IgD-negative memory B cell (primary cell): ENCODE measurements at regions not wholly inside any gene's neighbourhood (a gene's known extent, or its start where the extent isn't known, plus 50 kb on each side); places are given as distances from the start of the nearest gene placed in this dataset.

Experiments used
- H3K27ac Mint-ChIP-seq, 3 donors: one replicate each; pipeline ENCODE4 v1.8.0; 2020 to 2022; ENCODE audit warnings: mild to moderate bottlenecking in 3 of 3, mixed read lengths in 3 of 3, moderate library complexity in 1 of 3
- H3K27me3 Mint-ChIP-seq: one replicate; pipeline ENCODE4 v1.8.0; 2021; ENCODE audit warnings: mixed read lengths
- H3K36me3 Mint-ChIP-seq: one replicate; pipeline ENCODE4 v1.8.0; 2020; ENCODE audit warnings: mild to moderate bottlenecking, mixed read lengths
- H3K4me1 Mint-ChIP-seq, 3 donors: one replicate each; pipeline ENCODE4 v1.8.0; 2020 to 2022; ENCODE audit warnings: mixed read lengths in 3 of 3, mild to moderate bottlenecking in 1 of 3
- H3K4me3 Mint-ChIP-seq, 4 donors: one replicate each; pipeline ENCODE4 v1.8.0; 2020 to 2022; ENCODE audit warnings: mild to moderate bottlenecking in 4 of 4, mixed read lengths in 4 of 4, moderate library complexity in 3 of 4
- H3K9me3 Mint-ChIP-seq, 3 donors: one replicate each; pipeline ENCODE4 v1.8.0; 2020 to 2021; ENCODE audit warnings: mixed read lengths in 3 of 3, mild to moderate bottlenecking in 1 of 3

DNA sequence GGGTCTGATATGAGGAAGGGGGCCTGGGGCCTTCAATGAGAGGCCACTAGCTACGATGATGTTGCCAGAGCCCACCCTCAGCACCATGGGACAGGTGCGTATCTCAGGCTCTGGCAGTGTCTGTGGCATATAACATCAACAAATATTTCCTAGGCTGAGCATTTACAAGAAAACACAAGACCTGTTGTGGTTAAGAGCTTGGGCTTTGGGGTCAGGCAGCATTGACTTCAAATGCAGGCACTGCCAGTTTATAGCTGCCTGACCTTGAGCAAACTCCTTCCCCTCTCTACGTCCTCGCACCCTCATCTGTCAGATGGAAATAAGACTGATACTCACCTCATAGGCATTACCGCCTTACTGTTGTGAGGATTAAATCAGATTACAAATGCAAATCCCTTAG is 156.0 kb downstream of the KATNAL1 start:
- Mint-ChIP-seq H3K27me3 (peaks cover 9% of the 10 kb centered on the region), H3K27ac (no peak overlapping the region), H3K4me3 (peak overlapping the region in 1 of 4 donors; percentile 14), H3K4me1 (peaks cover 49 to 69% (median 51%) of the 10 kb centered on the region in 3 donors), H3K9me3 (no peaks in the 10 kb centered on the region), H3K36me3 (no peaks in the 10 kb centered on the region)

GRCh38 chr13:30149248-30149647 is 158.1 kb downstream of the KATNAL1 start:
- H3K36me3 Mint-ChIP-seq = peaks cover 4% of the 10 kb centered on the region
- peaks cover 0 to 4% (median 2%) of the 10 kb centered on the region in 3 donors for H3K9me3 Mint-ChIP-seq
- peak overlapping the region in 2 of 3 donors; percentile 43 to 64 for H3K27ac Mint-ChIP-seq
- peaks cover 44 to 61% (median 55%) of the 10 kb centered on the region in 3 donors for H3K4me1 Mint-ChIP-seq
- H3K27me3 Mint-ChIP-seq = peaks cover 10% of the 10 kb centered on the region
- H3K4me3 Mint-ChIP-seq = no peak overlapping the region

- H3K4me1 Mint-ChIP-seq = peaks cover 40 to 56% (median 50%) of the 10 kb centered on the region in 3 donors
Observed at GRCh38 chr13:30148786-30149185, 158.6 kb downstream of the KATNAL1 start.

GRCh38 chr13:30148171-30148754 is 159.1 kb downstream of the KATNAL1 start:
- peaks cover 10% of the 10 kb centered on the region for H3K27me3 Mint-ChIP-seq
- H3K4me3 Mint-ChIP-seq = peak overlapping the region in 3 of 4 donors; percentile 4 to 89 (median 69)
- peaks cover 38 to 54% (median 45%) of the 10 kb centered on the region in 3 donors for H3K4me1 Mint-ChIP-seq

More at GRCh38 chr13:30148786-30149185, 158.6 kb downstream of the KATNAL1 start:
- peaks cover 10% of the 10 kb centered on the region for H3K27me3 Mint-ChIP-seq
- H3K27ac Mint-ChIP-seq = peak overlapping the region in 1 of 3 donors; percentile 43
- peaks cover 4% of the 10 kb centered on the region for H3K36me3 Mint-ChIP-seq
- peak overlapping the region in 1 of 4 donors; percentile 53 for H3K4me3 Mint-ChIP-seq
- peaks cover 0 to 4% (median 2%) of the 10 kb centered on the region in 3 donors for H3K9me3 Mint-ChIP-seq

DNA sequence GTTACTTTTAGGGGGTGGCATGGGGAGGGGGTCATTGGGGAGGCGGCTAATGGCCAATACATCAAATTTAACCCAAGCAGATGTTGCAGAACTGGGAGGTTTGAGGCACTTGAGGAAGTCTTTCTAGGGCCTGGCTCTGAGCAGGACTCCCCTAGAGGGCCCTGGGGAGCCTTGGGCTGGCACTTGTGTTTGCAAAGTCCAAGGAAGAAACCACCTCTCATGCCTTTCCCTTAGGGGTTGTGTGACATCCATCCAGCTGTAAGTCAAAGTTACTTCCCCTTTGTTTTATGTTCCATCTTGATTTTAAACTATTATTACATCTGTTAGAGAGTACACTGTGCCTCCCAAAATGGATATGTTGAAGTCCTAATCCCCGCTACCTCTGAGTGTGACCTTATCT is 159.9 kb downstream of the KATNAL1 start:
- Mint-ChIP-seq H3K27ac (peak overlapping the region; percentile 60 to 78 (median 62)), H3K27me3 (peaks cover 8% of the 10 kb centered on the region), H3K4me3 (peak overlapping the region in 3 of 4 donors; percentile 4 to 89 (median 69)), H3K9me3 (peaks cover 0 to 4% (median 2%) of the 10 kb centered on the region in 3 donors), H3K4me1 (peaks cover 41 to 54% (median 44%) of the 10 kb centered on the region in 3 donors), H3K36me3 (peaks cover 4% of the 10 kb centered on the region)

More at GRCh38 chr13:30148171-30148754, 159.1 kb downstream of the KATNAL1 start:
- Mint-ChIP-seq H3K36me3 (peaks cover 4% of the 10 kb centered on the region), H3K9me3 (peaks cover 0 to 4% (median 2%) of the 10 kb centered on the region in 3 donors), H3K27ac (peak overlapping the region; percentile 55 to 79 (median 60))

DNA sequence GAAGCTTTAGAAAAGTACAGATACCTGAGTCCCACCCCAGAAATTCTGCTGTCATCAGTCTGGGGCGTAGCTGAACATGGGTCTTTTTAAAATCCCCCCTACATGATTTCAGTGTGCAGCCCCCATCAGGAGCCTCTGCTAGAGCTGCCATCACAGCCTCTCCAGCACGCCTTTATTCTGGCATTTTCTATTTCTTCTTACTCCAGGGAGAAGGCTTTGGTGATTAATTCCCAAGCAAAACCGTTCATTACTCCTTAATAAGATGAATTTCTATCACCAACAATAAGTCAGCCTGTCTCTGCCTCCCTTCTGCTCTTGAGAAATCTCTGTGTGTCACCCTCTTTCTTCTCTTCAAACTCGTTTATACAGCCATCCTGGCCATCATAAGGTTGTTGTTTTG is 160.3 kb downstream of the KATNAL1 start:
- H3K4me3 Mint-ChIP-seq = peak overlapping the region in 2 of 4 donors; percentile 69 to 89
- peaks cover 40 to 55% (median 46%) of the 10 kb centered on the region in 3 donors for H3K4me1 Mint-ChIP-seq

DNA sequence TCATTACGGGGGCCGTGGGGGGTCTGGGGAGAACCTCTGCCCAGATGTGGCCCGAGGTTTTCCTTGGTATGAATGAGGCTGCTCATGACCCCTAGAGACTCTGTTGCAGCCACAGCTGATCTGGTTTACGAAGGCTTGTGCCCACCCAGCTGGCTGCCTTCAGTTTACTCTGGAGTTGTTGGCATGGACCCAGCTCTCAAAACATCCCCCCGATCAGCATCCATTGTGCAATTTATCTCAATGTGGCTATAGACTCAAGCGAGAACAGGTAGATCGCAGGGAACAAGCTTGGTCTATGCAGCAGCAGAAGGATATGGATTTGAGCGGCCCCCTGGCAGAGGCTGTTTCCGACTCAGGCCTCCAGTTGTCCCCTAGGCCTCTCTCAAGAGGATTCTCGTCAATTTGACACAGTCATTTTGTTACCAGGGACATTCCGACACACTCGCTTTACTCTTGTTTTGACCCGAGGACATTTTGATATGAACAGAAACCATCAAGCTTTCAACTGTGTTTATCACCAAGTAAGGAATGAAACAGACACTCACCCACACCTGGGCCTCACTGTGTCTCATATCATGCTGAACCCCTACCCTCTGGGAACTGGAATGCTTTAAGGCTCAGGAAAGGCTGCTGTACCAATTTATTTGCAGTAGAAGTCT is 161.5 kb downstream of the KATNAL1 start:
- peaks cover 45 to 60% (median 50%) of the 10 kb centered on the region in 3 donors for H3K4me1 Mint-ChIP-seq
- H3K4me3 Mint-ChIP-seq = peak overlapping the region in 3 of 4 donors; percentile 8 to 88 (median 67)
- H3K27ac Mint-ChIP-seq = peak overlapping the region; percentile 60 to 92 (median 62)
- H3K27me3 Mint-ChIP-seq = peaks cover 10% of the 10 kb centered on the region
- peaks cover 4% of the 10 kb centered on the region for H3K36me3 Mint-ChIP-seq
- H3K9me3 Mint-ChIP-seq = peaks cover 0 to 4% (median 2%) of the 10 kb centered on the region in 3 donors

More for the DNA sequence above, 160.3 kb downstream of the KATNAL1 start:
- Mint-ChIP-seq H3K27ac (peak overlapping the region; percentile 60 to 78 (median 62)), H3K27me3 (peaks cover 8% of the 10 kb centered on the region), H3K36me3 (peaks cover 4% of the 10 kb centered on the region), H3K9me3 (peaks cover 0 to 4% (median 2%) of the 10 kb centered on the region in 3 donors)

- peaks cover 4% of the 10 kb centered on the region for H3K36me3 Mint-ChIP-seq
- peak overlapping the region in 1 of 3 donors; percentile 88 for H3K27ac Mint-ChIP-seq
- H3K27me3 Mint-ChIP-seq = peaks cover 14% of the 10 kb centered on the region
- H3K9me3 Mint-ChIP-seq = peaks cover 1 to 4% (median 2%) of the 10 kb centered on the region in 3 donors
- H3K4me1 Mint-ChIP-seq = peaks cover 45 to 54% (median 48%) of the 10 kb centered on the region in 3 donors
- H3K4me3 Mint-ChIP-seq = no peak overlapping the region
Observed at GRCh38 chr13:30143666-30144400, 163.5 kb downstream of the KATNAL1 start.

- peaks cover 37 to 42% (median 37%) of the 10 kb centered on the region in 3 donors for H3K4me1 Mint-ChIP-seq
- peaks cover 1 to 4% (median 2%) of the 10 kb centered on the region in 3 donors for H3K9me3 Mint-ChIP-seq
- H3K27ac Mint-ChIP-seq = peak overlapping the region in 1 of 3 donors; percentile 41
- peaks cover 14% of the 10 kb centered on the region for H3K27me3 Mint-ChIP-seq
- H3K4me3 Mint-ChIP-seq = peak overlapping the region in 1 of 4 donors; percentile 63
- peaks cover 4% of the 10 kb centered on the region for H3K36me3 Mint-ChIP-seq
Observed at GRCh38 chr13:30142486-30143211, 164.7 kb downstream of the KATNAL1 start.

GRCh38 chr13:30141775-30142485 is 165.4 kb downstream of the KATNAL1 start:
- peak overlapping the region in 1 of 3 donors; percentile 41 for H3K27ac Mint-ChIP-seq
- H3K36me3 Mint-ChIP-seq = peaks cover 4% of the 10 kb centered on the region
- H3K9me3 Mint-ChIP-seq = peaks cover 1 to 4% (median 2%) of the 10 kb centered on the region in 3 donors
- peak overlapping the region in 1 of 4 donors; percentile 34 for H3K4me3 Mint-ChIP-seq
- H3K4me1 Mint-ChIP-seq = peaks cover 30 to 35% (median 31%) of the 10 kb centered on the region in 3 donors
- H3K27me3 Mint-ChIP-seq = peaks cover 14% of the 10 kb centered on the region

GRCh38 chr13:30140973-30141372 is 166.4 kb downstream of the KATNAL1 start:
- Mint-ChIP-seq H3K36me3 (peaks cover 4% of the 10 kb centered on the region), H3K4me3 (peak overlapping the region in 2 of 4 donors; percentile 16 to 84), H3K9me3 (peaks cover 1 to 4% (median 1%) of the 10 kb centered on the region in 3 donors), H3K27me3 (peaks cover 14% of the 10 kb centered on the region), H3K27ac (peak overlapping the region in 1 of 3 donors; percentile 87), H3K4me1 (peaks cover 21 to 27% (median 23%) of the 10 kb centered on the region in 3 donors)

DNA sequence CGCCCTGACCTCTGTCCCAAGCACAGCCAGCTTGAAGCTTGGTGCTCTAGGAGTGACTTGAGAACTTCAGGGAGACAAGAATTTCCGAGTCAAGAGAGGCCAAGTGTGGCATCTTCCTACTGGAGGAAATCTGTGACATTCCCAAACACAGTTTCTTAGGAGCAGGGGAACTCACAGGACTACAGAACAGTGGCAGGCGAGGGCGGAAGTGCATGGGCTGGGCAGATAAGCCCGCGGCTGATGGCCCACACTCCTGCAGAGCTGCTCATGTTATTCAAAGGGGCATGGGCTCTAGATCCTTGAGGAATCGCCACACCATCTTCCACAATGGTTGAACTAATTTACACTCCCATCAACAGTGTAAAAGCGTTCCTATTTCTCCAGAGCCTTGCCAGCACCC is 168.8 kb downstream of the KATNAL1 start:
- peaks cover 11 to 17% (median 15%) of the 10 kb centered on the region in 3 donors for H3K4me1 Mint-ChIP-seq
- peaks cover 6% of the 10 kb centered on the region for H3K27me3 Mint-ChIP-seq
- H3K9me3 Mint-ChIP-seq = peaks cover 0 to 1% (median 0%) of the 10 kb centered on the region in 3 donors
- peaks cover 1% of the 10 kb centered on the region for H3K36me3 Mint-ChIP-seq
- H3K4me3 Mint-ChIP-seq = no peak overlapping the region
- no peak overlapping the region for H3K27ac Mint-ChIP-seq

DNA sequence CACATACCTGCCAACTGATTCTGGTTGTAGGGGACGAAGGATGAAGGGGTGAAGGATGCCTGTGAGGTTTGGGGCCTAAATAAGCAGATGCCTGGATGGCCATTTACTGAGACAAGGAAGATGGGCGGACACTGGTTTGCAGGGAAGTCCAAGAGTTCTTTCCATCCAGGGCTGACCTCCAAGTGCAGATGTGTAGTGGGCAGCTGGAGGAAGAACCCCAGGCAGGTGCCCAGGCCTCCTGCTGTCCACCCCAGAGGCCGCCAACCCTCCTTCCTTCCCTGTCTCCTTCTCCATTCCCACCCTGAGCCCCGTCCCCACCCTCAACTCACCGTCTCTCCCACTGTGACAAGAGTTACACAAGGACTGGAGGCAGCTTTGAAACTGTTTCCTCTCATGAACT is 171.5 kb downstream of the KATNAL1 start:
- Mint-ChIP-seq H3K36me3 (peaks cover 1% of the 10 kb centered on the region), H3K9me3 (peaks cover 0 to 1% (median 0%) of the 10 kb centered on the region in 3 donors), H3K27ac (no peak overlapping the region), H3K4me1 (peaks cover 5 to 7% (median 7%) of the 10 kb centered on the region in 3 donors), H3K27me3 (peaks cover 5% of the 10 kb centered on the region), H3K4me3 (no peak overlapping the region)
